Thoracic aorta (tissue), 2 donors: ENCODE measurements at regions not wholly inside any gene's neighbourhood (a gene's known extent, or its start where the extent isn't known, plus 50 kb on each side); places are given as distances from the start of the nearest gene placed in this dataset.
"Not testable (repeated sequence)": the region's sequence is repeated elsewhere in the genome, so short reads cannot be mapped to it uniquely, and the experiment has no call there.

Experiments used
- ATAC-seq: fragments of 150-250 bp; one replicate; pipeline ENCODE4 v1.8.0; 2017; ENCODE audit warnings: low read depth; ENCODE audit not compliant: insufficient number of reproducible peaks, low FRiP score
- DNase-seq: peaks from one replicate; pipeline ENCODE4 v3.0.0-alpha.2; 2020; ENCODE audit warnings: low spot score
- H3K27ac ChIP-seq, 2 donors: fragments of 200-600 bp; sonication (generic); 1 replicate in 1 of 2; 2 replicates in 1 of 2; pipeline ENCODE4 v1.5.1; 2016; ENCODE audit warnings: mild to moderate bottlenecking in 2 of 2, moderate library complexity in 2 of 2
- H3K27me3 ChIP-seq: fragments of 200-600 bp; sonication (generic); replicated peaks from 2 replicates; pipeline ENCODE4 v1.6.0; 2016; ENCODE audit warnings: mild to moderate bottlenecking; ENCODE audit not compliant: insufficient read depth
- H3K36me3 ChIP-seq: fragments of 200-600 bp; sonication (generic); one replicate; pipeline ENCODE4 v1.5.1; 2016
- H3K4me1 ChIP-seq, 2 donors: fragments of 200-600 bp; sonication (generic); 1 replicate in 1 of 2; 2 replicates in 1 of 2; pipeline versions ENCODE4 v1.5.1 to v1.6.0; 2016; ENCODE audit warnings: low read depth in 2 of 2, mild to moderate bottlenecking in 1 of 2; ENCODE audit not compliant: control insufficient read depth in 1 of 2
- H3K4me3 ChIP-seq: fragments of 200-600 bp; sonication (generic); 2 replicates; pipeline ENCODE4 v1.5.1; 2016; ENCODE audit warnings: mild to moderate bottlenecking
- H3K9me3 ChIP-seq: fragments of 200-600 bp; sonication (generic); 2 replicates; pipeline ENCODE4 v1.5.1; 2016
- CTCF ChIP-seq: fragments of 200-600 bp; sonication (generic); IDR thresholded peaks from one replicate; pipeline ENCODE4 v1.5.1; 2019; ENCODE audit warnings: antibody characterized with exemption

DNA sequence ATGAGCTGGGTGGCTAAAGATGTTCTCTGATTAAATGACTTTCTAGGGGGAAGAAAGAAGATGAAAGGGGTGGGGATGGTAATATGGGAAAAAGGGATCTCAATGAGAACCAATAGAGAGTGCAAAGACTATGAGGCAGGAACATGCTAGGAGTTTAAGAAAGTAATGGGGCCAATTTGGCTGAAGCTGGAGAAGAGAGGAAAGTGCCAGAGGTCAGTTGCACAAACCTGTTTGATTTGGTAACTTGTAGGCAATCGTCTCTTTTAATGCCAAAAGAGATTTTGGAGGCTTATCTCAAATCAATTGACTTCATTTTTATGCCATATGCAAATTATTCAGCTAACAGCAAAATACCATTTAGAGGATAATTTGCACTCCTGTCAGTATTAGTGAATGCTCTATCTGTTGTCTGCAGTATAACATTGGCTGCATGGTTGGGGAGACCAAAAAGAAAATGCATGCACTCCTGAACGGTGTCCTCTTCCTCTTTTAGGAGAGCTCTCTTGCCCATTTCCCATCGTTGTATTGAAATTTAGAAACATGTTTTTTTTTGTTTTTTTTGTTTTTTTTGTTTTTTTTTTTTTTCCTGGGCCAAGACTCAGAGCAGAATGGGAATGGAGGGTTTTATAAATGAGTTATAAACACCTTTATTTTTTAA is 193.9 kb downstream of the BTBD3 start:
- H3K9me3 ChIP-seq: no peaks in the 10 kb centered on the region
- H3K36me3 ChIP-seq: no peaks in the 10 kb centered on the region
- H3K4me3 ChIP-seq: no peak overlapping the region
- H3K27ac ChIP-seq: no peak overlapping the region
- ATAC-seq (no peak), DNase-seq (no peak)
- no peaks in the 10 kb centered on the region for H3K27me3 ChIP-seq
- no peak for TF ChIP-seq CTCF
- H3K4me1 ChIP-seq: no peaks in the 10 kb centered on the region

GRCh38 chr20:12112089-12112474 is 194.4 kb downstream of the BTBD3 start:
- no peaks in the 10 kb centered on the region for H3K27me3 ChIP-seq
- H3K9me3 ChIP-seq: no peaks in the 10 kb centered on the region
- no peak for TF ChIP-seq CTCF
- H3K4me3 ChIP-seq: no peak overlapping the region
- H3K27ac ChIP-seq: no peak overlapping the region
- no peaks in the 10 kb centered on the region for H3K4me1 ChIP-seq
- ATAC-seq (no peak), DNase-seq (no peak)
- H3K36me3 ChIP-seq: no peaks in the 10 kb centered on the region

DNA sequence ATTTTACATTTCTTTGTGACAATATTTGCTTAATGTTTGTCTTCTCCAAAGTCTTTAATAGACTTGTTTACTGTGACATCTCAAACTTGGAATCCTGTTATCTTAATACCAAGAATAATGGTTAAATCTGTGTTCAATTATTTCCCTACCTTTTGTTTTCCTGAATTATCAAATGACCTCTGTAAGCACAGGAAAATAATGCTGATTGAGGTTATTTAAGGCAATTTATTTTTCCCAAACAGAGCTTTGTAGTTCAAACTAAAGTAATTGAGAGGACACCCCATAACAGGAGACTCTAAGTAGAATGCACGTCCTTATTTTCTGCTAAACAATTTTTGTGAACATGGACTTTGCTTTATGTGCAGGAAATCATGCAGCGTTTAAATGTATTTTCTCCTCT is 195.0 kb downstream of the BTBD3 start:
- DNase-seq (no peak), ATAC-seq (no peak)
- H3K27me3 ChIP-seq: no peaks in the 10 kb centered on the region
- H3K27ac ChIP-seq: no peak overlapping the region
- H3K9me3 ChIP-seq: no peaks in the 10 kb centered on the region
- no peak overlapping the region for H3K4me3 ChIP-seq
- no peak for TF ChIP-seq CTCF
- H3K4me1 ChIP-seq: no peaks in the 10 kb centered on the region
- H3K36me3 ChIP-seq: no peaks in the 10 kb centered on the region

DNA sequence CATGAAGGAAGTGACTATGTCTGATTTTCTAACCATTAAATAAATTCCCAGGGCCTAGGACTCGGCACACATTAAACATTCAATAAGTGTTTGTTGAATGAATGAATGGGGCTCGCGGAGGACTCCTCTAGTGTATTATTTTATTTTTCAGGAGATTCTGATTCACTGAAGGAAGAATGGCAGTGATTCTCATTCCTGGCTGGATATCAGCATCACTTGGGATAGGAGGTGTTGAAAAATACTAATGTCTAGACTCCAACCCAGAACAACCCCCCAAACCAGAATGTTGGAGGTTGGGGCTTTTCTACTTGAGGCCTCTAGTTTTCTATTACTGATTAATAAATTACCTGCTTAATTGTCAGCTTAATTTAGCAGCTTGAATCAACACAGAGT is 195.4 kb downstream of the BTBD3 start:
- ATAC-seq (no peak), DNase-seq (no peak)
- Histone ChIP-seq H3K9me3 (no peaks in the 10 kb centered on the region), H3K36me3 (no peaks in the 10 kb centered on the region), H3K27me3 (no peaks in the 10 kb centered on the region), H3K4me1 (no peaks in the 10 kb centered on the region), H3K4me3 (no peak overlapping the region), H3K27ac (no peak overlapping the region)
- no peak for TF ChIP-seq CTCF

DNA sequence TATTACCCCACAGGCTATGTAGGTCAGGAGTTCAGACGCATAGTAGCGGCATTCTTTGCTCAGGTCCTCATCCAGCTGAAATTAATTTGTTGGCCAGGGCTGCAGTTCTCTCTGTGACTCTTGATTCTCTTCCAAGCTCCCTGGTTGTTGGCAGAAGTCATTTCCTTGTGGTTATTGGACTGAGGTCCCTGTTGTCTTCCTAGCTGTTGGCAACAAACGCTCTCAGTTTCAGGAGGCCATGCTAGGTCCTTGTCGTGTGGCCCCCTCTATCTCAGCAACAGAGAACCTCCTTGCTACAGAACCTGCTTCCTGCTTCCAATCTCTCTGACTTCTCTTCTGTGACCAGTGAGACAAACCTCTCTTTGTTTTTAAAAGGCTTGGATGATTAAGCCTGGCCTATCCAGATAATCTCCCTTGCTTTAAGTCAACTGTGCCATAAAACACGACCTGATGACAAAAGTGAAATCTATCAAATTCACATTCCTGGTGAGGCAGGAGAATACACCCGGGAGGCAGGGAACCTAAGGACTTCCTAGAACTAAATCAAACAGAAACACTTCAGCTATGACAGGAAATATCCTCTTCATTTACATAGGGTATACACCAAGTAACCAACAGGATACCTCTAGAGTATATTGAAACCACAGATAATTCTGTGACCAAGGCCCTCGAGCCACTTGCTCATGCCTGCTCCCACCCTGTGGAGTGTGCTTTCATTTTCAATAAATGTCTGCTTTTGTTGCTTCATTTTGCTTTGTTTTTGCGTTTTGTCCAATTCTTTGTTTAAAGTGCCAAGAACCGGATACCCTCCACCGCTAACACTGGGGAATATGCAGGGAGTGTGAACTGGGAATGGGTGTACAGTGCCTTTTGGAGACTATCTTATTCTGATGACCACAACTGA is 196.0 kb downstream of the BTBD3 start:
- Histone ChIP-seq H3K36me3 (no peaks in the 10 kb centered on the region), H3K4me1 (no peaks in the 10 kb centered on the region), H3K9me3 (no peaks in the 10 kb centered on the region), H3K4me3 (no peak overlapping the region), H3K27ac (no peak overlapping the region), H3K27me3 (no peaks in the 10 kb centered on the region)
- no peak for DNase-seq
- ATAC-seq: no peak
- TF ChIP-seq CTCF: no peak

GRCh38 chr20:12129114-12129513 is 211.4 kb downstream of the BTBD3 start:
- not testable (repeated sequence) for H3K4me1 ChIP-seq, DNase-seq

GRCh38 chr20:12129532-12129931 is 211.8 kb downstream of the BTBD3 start:
- H3K9me3 ChIP-seq, H3K36me3 ChIP-seq, H3K4me1 ChIP-seq, ATAC-seq, H3K27ac ChIP-seq, H3K27me3 ChIP-seq, DNase-seq, H3K4me3 ChIP-seq: not testable (repeated sequence)

More at GRCh38 chr20:12129114-12129513, 211.4 kb downstream of the BTBD3 start:
- not testable (repeated sequence) for H3K36me3 ChIP-seq, H3K27ac ChIP-seq, H3K27me3 ChIP-seq, H3K9me3 ChIP-seq, H3K4me3 ChIP-seq, ATAC-seq
